K562 (cell line): ENCODE measurements at regions not wholly inside any gene's neighbourhood (a gene's known extent, or its start where the extent isn't known, plus 50 kb on each side); places are given as distances from the start of the nearest gene placed in this dataset.

Experiments used
- ATAC-seq: fragments of 200-7000 bp; cut with Tn5 transposase; 3 replicates; pipeline ENCODE4 v1.9.1; 2020; ENCODE audit warnings: moderate library complexity
- BruUV-seq: library from RNA; stranded (reverse); fragments of 400-500 nt; replicated peaks from 2 replicates; lab custom pipeline; 2021; lab: Mats Ljungman, UMichigan
- CTCF ChIA-PET: fragments of 300-600 bp; formaldehyde crosslinking; extraction: SDS; loops from one replicate; lab custom pipeline; 2021; ENCODE audit warnings: low intra/inter-chr PET ratio; lab: Yijun Ruan, JAX
- POLR2A ChIA-PET: fragments of 300-600, 350-650 bp; sonication (Branson Sonifier 250); formaldehyde crosslinking; extraction: SDS; loops from one replicate; lab custom pipeline; 2021; ENCODE audit warnings: antibody characterized with exemption, inconsistent platforms; lab: Yijun Ruan, JAX
- DNase-seq, 4 experiments: peaks; one replicate each; pipeline versions ENCODE4 v3.0.0 to v3.0.0-alpha.2; 2011 to 2018; ENCODE audit warnings: low spot score in 3 of 4, mixed read lengths in 3 of 4; ENCODE audit errors: extremely low read depth in 1 of 4
- FAIRE-seq: peaks from 2 replicates; lab custom pipeline; 2011; peaks lifted over from hg19 to GRCh38; lab: Jason Lieb, UNC
- H2AFZ ChIP-seq: 2 replicates; pipeline ENCODE4 v1.6.0; 2011; ENCODE audit warnings: low read depth, low read length, control low read depth, inconsistent platforms
- H3K27ac ChIP-seq: fragments of 200-600 bp; 3 replicates; pipeline ENCODE4 v1.8.0; 2011; ENCODE audit warnings: low read depth, mild to moderate bottlenecking, control low read depth, inconsistent platforms, low read length, moderate library complexity, mixed read lengths; ENCODE audit errors: extremely low read depth
- H3K27me3 ChIP-seq, 2 experiments: fragments of 300-600 bp in 1 of 2; 2 replicates in 1 of 2; 3 replicates in 1 of 2; pipeline versions ENCODE4 v1.6.0 to v1.8.0; 2011; ENCODE audit warnings: inconsistent platforms in 2 of 2, low read length in 2 of 2, mild to moderate bottlenecking in 1 of 2, mixed read lengths in 1 of 2, moderate library complexity in 1 of 2; ENCODE audit not compliant: control insufficient read depth in 2 of 2, insufficient read depth in 2 of 2
- H3K36me3 ChIP-seq: fragments of 300-600 bp; 3 replicates; pipeline ENCODE4 v1.8.0; 2011; ENCODE audit warnings: mild to moderate bottlenecking, low read length, inconsistent platforms; ENCODE audit not compliant: control insufficient read depth, insufficient read depth
- H3K4me1 ChIP-seq, 2 experiments: fragments of 200-600 bp in 1 of 2; replicated peaks in 1 of 2; 2 replicates in 1 of 2; 3 replicates in 1 of 2; pipeline versions ENCODE4 v1.5.1 to v1.8.0; 2011; ENCODE audit warnings: inconsistent platforms in 2 of 2, low read length in 2 of 2, mild to moderate bottlenecking in 1 of 2, mixed read lengths in 1 of 2, moderate library complexity in 1 of 2; ENCODE audit not compliant: control insufficient read depth in 2 of 2, insufficient read depth in 2 of 2
- H3K4me2 ChIP-seq: 2 replicates; pipeline ENCODE4 v1.6.1; 2011; ENCODE audit warnings: low read length, control low read depth, inconsistent platforms, mixed read lengths; ENCODE audit not compliant: insufficient read depth
- H3K4me3 ChIP-seq: fragments of 200-600 bp; sonication (generic), shearing (Covaris generic); 2 replicates; pipeline ENCODE4 v1.5.1; 2016; ENCODE audit warnings: control low read depth, inconsistent platforms
- H3K79me2 ChIP-seq: fragments of 200-600 bp; 3 replicates; pipeline ENCODE4 v1.8.0; 2011; ENCODE audit warnings: low read length, inconsistent platforms; ENCODE audit not compliant: control insufficient read depth, insufficient read depth
- H3K9ac ChIP-seq, 2 experiments: 2 replicates each; pipeline versions ENCODE4 v1.6.0 to v1.6.1; 2011; ENCODE audit warnings: low read depth in 2 of 2, low read length in 2 of 2, control low read depth in 1 of 2, inconsistent platforms in 1 of 2, mild to moderate bottlenecking in 1 of 2, mixed read lengths in 1 of 2; ENCODE audit not compliant: insufficient read depth in 1 of 2
- H3K9me1 ChIP-seq: one replicate; pipeline ENCODE4 v1.6.0; 2011; ENCODE audit warnings: inconsistent platforms, mild to moderate bottlenecking, low read length, moderate library complexity; ENCODE audit not compliant: control insufficient read depth, insufficient read depth
- H3K9me3 ChIP-seq: replicated peaks from 2 replicates; pipeline ENCODE4 v1.5.1; 2011; ENCODE audit warnings: low read depth, low read length, inconsistent platforms; ENCODE audit not compliant: control insufficient read depth, insufficient read depth
- H4K20me1 ChIP-seq: replicated peaks from 2 replicates; pipeline ENCODE4 v1.6.1; 2011; ENCODE audit warnings: low read length, inconsistent platforms, mixed read lengths; ENCODE audit not compliant: control insufficient read depth, insufficient read depth
- CBFA2T2 ChIP-seq: fragments of 450-650 bp; conservative IDR thresholded peaks from 2 replicates; pipeline ENCODE4 v1.6.1; 2017; ENCODE audit warnings: mild to moderate bottlenecking
- FOXJ2 ChIP-seq: fragments of 200-800 bp; sonication (Bioruptor generic); IDR thresholded peaks from 2 replicates; pipeline ENCODE4 v1.6.1; 2016; ENCODE audit warnings: missing genetic modification characterization, missing compliant biosample characterization
- HNRNPH1 ChIP-seq: fragments of 200-400 bp; formaldehyde crosslinking; optimal IDR thresholded peaks from 2 replicates; pipeline ENCODE3; 2017; ENCODE audit warnings: low read depth, mild to moderate bottlenecking, low read length, moderate library complexity
- PTTG1 ChIP-seq: fragments of 450-650 bp; IDR thresholded peaks from 2 replicates; pipeline ENCODE4 v1.6.1; 2016; ENCODE audit warnings: low read depth, mild to moderate bottlenecking, missing genetic modification characterization, missing compliant biosample characterization
- RBBP5 ChIP-seq: fragments of 200-600 bp; sonication (generic); IDR thresholded peaks from 2 replicates; pipeline ENCODE4 v1.6.1; 2012; ENCODE audit warnings: borderline replicate concordance, mild to moderate bottlenecking, low read length, control low read depth, inconsistent platforms; ENCODE audit not compliant: insufficient read depth, poor library complexity, severe bottlenecking
- RBM39 ChIP-seq: fragments of 200-400 bp; formaldehyde crosslinking; optimal IDR thresholded peaks from 2 replicates; pipeline ENCODE3; 2018; ENCODE audit warnings: low read depth, low read length
- XRCC5 ChIP-seq: fragments of 200-400 bp; formaldehyde crosslinking; IDR thresholded peaks from 2 replicates; pipeline ENCODE4 v1.6.1; 2017; ENCODE audit warnings: low read depth, mild to moderate bottlenecking, low read length
- ZNF224 ChIP-seq: sonication (generic); formaldehyde crosslinking; IDR thresholded peaks from 2 replicates; pipeline ENCODE4 v1.8.0; 2022; ENCODE audit warnings: mild to moderate bottlenecking, missing genetic modification reagents
- WGBS: fragments of 100-300 bp; shearing (Covaris generic); methylation state at CpG from one replicate; pipeline ENCODE4 v1.1.6; 2016; ENCODE audit warnings: low coverage, mixed read lengths; ENCODE audit not compliant: insufficient coverage; ENCODE audit errors: missing lambda C conversion rate; 5-methylcytosine and 5-hydroxymethylcytosine counted together
- in situ Hi-C: fragments of 300-500 bp; cut with MboI; formaldehyde crosslinking; loops from 4 replicates; pipeline ENCODE4 v1.15.0; 2018; ENCODE audit warnings: inconsistent platforms, mixed read lengths
- intact Hi-C: fragments of 100-400 bp; cut with micrococcal nuclease; formaldehyde crosslinking; loops from 2 replicates; pipeline ENCODE4 v1.14.2; 2022
- TF ChIP-seq, protein P1 (sequence below): fragments of 450-650 bp; IDR thresholded peaks from 2 replicates; pipeline ENCODE4 v1.6.1; 2017; ENCODE audit warnings: mild to moderate bottlenecking, moderate library complexity
- TF ChIP-seq, protein P2 (sequence below): fragments of 150-350 bp; conservative IDR thresholded peaks from 2 replicates; pipeline ENCODE4 v1.6.1; 2014; ENCODE audit warnings: low read length

DNA sequence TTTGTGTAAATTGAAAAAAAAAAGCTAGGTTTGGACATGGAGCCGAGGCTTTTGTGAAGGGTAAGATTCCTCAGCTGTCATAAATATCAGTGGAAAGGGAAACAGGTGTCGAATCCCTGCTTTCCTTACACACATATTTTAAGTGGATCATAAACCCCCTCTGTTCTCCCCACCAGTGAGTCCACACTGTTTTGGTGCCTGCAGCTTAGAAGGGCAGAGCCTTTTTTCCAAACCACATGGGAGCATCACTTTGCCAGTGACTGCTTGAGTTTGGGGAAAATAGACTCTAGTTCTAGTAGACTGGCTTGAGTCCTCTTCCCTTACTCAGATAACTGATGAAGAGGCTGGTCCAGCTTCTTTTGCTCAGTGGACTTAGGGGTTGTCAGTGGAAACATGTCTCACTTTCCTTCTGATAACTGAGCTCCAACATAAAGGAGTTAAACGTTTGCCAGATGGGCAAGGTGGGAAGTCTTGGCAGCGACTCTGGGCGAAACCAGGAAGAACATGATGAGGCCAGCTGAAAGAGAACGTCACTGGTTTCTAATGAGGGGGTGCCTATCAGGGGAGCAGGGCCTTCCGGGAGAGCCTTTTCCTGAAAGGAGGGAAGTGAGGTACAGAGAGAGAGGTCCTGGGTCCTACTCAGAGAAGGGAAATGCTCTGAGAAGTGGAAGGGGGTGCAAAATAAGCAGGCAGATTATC lies 168.1 kb upstream of the PARP11 start:
- ChIA-PET CTCF (no interaction called here), POLR2A (no interaction called here)
- BruUV-seq = no TSS peak
- no peak overlapping the region for H3K4me3 ChIP-seq
- no peaks in the 10 kb centered on the region for H3K36me3 ChIP-seq
- H3K9me3 ChIP-seq = no peaks in the 10 kb centered on the region
- no peak overlapping the region for H3K9ac ChIP-seq
- ATAC-seq (no peak), FAIRE-seq (no peak), DNase-seq (no peak)
- no peak overlapping the region for H3K27ac ChIP-seq
- H3K4me2 ChIP-seq = no peak overlapping the region
- intact Hi-C loops (no loop called here), in situ Hi-C loops (no loop called here)
- H3K9me1 ChIP-seq = no peaks in the 10 kb centered on the region
- no peaks in the 10 kb centered on the region for H4K20me1 ChIP-seq
- H3K79me2 ChIP-seq = no peaks in the 10 kb centered on the region
- H2AFZ ChIP-seq = no peak overlapping the region
- no peaks in the 10 kb centered on the region; a peak in 1 of 5 replicates for H3K4me1 ChIP-seq
- peaks cover 0 to 13% of the 10 kb centered on the region in 2 experiments; a peak in 3 of 5 replicates for H3K27me3 ChIP-seq
- 0% methylated on average over 6 of the region's 7 CpGs for WGBS
- no peak for TF ChIP-seq RBM39
- no peak for TF ChIP-seq HNRNPH1
- no peak for TF ChIP-seq XRCC5
- TF ChIP-seq, protein P1, sequence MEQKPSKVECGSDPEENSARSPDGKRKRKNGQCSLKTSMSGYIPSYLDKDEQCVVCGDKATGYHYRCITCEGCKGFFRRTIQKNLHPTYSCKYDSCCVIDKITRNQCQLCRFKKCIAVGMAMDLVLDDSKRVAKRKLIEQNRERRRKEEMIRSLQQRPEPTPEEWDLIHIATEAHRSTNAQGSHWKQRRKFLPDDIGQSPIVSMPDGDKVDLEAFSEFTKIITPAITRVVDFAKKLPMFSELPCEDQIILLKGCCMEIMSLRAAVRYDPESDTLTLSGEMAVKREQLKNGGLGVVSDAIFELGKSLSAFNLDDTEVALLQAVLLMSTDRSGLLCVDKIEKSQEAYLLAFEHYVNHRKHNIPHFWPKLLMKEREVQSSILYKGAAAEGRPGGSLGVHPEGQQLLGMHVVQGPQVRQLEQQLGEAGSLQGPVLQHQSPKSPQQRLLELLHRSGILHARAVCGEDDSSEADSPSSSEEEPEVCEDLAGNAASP = no peak
- no peak for TF ChIP-seq RBBP5
- no peak for TF ChIP-seq FOXJ2 (tag)
- TF ChIP-seq ZNF224 (CRISPR knock-in tag) = no peak
- TF ChIP-seq, protein P2, sequence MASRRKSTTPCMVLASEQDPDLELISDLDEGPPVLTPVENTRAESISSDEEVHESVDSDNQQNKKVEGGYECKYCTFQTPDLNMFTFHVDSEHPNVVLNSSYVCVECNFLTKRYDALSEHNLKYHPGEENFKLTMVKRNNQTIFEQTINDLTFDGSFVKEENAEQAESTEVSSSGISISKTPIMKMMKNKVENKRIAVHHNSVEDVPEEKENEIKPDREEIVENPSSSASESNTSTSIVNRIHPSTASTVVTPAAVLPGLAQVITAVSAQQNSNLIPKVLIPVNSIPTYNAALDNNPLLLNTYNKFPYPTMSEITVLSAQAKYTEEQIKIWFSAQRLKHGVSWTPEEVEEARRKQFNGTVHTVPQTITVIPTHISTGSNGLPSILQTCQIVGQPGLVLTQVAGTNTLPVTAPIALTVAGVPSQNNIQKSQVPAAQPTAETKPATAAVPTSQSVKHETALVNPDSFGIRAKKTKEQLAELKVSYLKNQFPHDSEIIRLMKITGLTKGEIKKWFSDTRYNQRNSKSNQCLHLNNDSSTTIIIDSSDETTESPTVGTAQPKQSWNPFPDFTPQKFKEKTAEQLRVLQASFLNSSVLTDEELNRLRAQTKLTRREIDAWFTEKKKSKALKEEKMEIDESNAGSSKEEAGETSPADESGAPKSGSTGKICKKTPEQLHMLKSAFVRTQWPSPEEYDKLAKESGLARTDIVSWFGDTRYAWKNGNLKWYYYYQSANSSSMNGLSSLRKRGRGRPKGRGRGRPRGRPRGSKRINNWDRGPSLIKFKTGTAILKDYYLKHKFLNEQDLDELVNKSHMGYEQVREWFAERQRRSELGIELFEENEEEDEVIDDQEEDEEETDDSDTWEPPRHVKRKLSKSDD = no peak
- no peak for TF ChIP-seq PTTG1
- TF ChIP-seq CBFA2T2 = no peak
